AG09309 (cell line): ENCODE measurements at regions not wholly inside any gene's neighbourhood (a gene's known extent, or its start where the extent isn't known, plus 50 kb on each side); places are given as distances from the start of the nearest gene placed in this dataset.

Source experiments
- DNase-seq: peaks from one replicate; pipeline ENCODE4 v3.0.0-alpha.2; 2010; ENCODE audit warnings: low read depth
- H3K4me3 ChIP-seq: 2 replicates; pipeline ENCODE4 v1.5.1; 2011; ENCODE audit warnings: mild to moderate bottlenecking, low read depth, low read length, moderate library complexity; ENCODE audit not compliant: control insufficient read depth
- CTCF ChIP-seq: IDR thresholded peaks from 2 replicates; pipeline ENCODE4 v1.5.1; 2011; ENCODE audit warnings: mild to moderate bottlenecking, low read depth, low read length, inconsistent platforms; ENCODE audit not compliant: insufficient read depth, control insufficient read depth; ENCODE audit errors: missing control alignments

- H3K4me3 ChIP-seq: no peak overlapping the region
- DNase-seq: no peak
- no peak for TF ChIP-seq CTCF
These were observed 195.4 kb upstream of the DPH6 start for GRCh38 chr15:35741395-35741794.

- TF ChIP-seq CTCF: no peak
- no peak for DNase-seq
- H3K4me3 ChIP-seq: no peak overlapping the region
These were observed 195.9 kb upstream of the DPH6 start for GRCh38 chr15:35741881-35742280.

DNA sequence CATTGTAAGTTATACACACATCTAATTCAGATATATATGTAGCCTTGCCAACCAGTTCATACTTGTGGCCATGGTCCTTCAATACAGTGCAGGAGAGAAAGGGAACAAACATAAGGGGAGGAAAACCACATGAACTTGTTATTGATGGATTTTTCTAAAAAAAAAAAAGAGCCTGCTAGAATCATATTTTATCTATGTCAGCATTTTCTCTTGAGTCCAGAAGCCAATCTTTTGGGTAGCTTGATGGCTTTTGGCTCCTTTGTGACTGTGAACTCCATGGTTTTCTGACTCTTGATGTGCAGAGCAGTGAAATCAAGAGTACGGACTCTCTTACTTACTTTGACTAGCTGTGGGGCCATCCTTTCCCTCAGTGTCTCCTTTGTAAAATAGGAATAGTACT is 197.4 kb upstream of the DPH6 start:
- no peak overlapping the region for H3K4me3 ChIP-seq
- DNase-seq: no peak
- TF ChIP-seq CTCF: no peak

GRCh38 chr15:35746121-35746520 is 200.2 kb upstream of the DPH6 start:
- no peak for DNase-seq
- no peak overlapping the region for H3K4me3 ChIP-seq
- no peak for TF ChIP-seq CTCF

- DNase-seq: no peak
- no peak for TF ChIP-seq CTCF
These were observed 202.1 kb upstream of the DPH6 start for GRCh38 chr15:35748105-35748504.

GRCh38 chr15:35750051-35750450 is 204.1 kb upstream of the DPH6 start:
- no peak for TF ChIP-seq CTCF
- no peak for DNase-seq
- H3K4me3 ChIP-seq: no peak overlapping the region

More at GRCh38 chr15:35748105-35748504, 202.1 kb upstream of the DPH6 start:
- no peak overlapping the region for H3K4me3 ChIP-seq
